NT2/D1 (cell line): ENCODE measurements at regions not wholly inside any gene's neighbourhood (a gene's known extent, or its start where the extent isn't known, plus 50 kb on each side); places are given as distances from the start of the nearest gene placed in this dataset.

ENCODE experiments used
- SUZ12 ChIP-seq: IDR thresholded peaks from 2 replicates; pipeline ENCODE4 v1.6.1; 2011; ENCODE audit not compliant: insufficient read length, insufficient read depth; ENCODE audit errors: extremely low read depth
- YY1 ChIP-seq: IDR thresholded peaks from 2 replicates; pipeline ENCODE4 v1.6.1; 2011; ENCODE audit not compliant: insufficient read length, insufficient read depth

DNA sequence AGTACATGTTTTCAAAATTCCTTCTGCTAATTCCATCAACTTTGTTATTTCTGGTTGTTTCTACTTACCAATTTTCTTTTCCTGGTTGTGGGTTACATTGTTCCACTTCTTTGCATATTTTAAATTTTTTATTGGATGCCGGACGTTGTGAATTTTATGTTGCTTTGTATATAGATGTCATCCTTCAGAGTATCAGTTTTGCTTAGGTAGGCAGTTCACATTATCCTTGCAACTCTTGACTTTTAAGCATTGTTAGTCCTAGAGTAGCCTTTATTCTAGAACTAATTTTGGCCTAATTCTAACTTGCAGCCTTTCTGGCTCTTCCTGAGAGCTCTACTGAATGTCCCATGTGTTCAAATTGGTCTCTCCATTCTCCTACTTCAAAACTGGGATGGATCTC is 228.7 kb upstream of the MC4R start:
- no peak for TF ChIP-seq YY1
- TF ChIP-seq SUZ12, result no peak
